ENCODE measurements at regions not wholly inside any gene's neighbourhood (a gene's known extent, or its start where the extent isn't known, plus 50 kb on each side); places are given as distances from the start of the nearest gene placed in this dataset.

- DNase-seq (ENCODE audit: low read depth in 2 of 2): no peak
- TF ChIP-seq CTCF (IDR thresholded peaks at IDR 0.05; ENCODE audit: low read depth, low read length): no peak
- H3K4me3 ChIP-seq (replicated peaks in 1 of 2; ENCODE audit: low read depth in 2 of 2, low read length in 2 of 2): no peak overlapping the region
Measured at GRCh38 chr9:85404911-85405565, 336.7 kb downstream of the AGTPBP1 start.

GRCh38 chr9:85402551-85402950 lies 339.2 kb downstream of the AGTPBP1 start:
- TF ChIP-seq CTCF (IDR thresholded peaks at IDR 0.05; ENCODE audit: low read depth, low read length): no peak
- H3K4me3 ChIP-seq (replicated peaks in 1 of 2; ENCODE audit: low read depth in 2 of 2, low read length in 2 of 2): no peak overlapping the region
- DNase-seq (ENCODE audit: low read depth in 2 of 2): no peak

DNA sequence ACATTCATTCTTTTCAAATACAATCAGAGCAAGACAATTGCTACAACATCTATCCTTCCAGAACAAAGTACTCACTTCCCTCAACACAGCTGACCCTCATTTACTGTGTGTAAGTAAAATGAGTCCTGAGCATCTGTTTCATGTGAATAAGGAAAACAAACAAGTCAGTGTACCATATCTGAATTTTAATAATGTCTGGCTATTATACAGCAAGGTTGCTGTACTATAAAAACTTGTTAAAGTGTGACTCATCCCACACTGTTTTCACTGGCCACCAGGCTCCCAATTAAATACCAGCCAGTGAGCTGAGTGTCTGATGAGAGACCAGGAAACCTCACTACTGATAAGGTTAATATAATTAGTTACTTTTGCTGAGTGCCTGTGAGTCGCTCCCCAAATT lies 339.8 kb downstream of the AGTPBP1 start:
- TF ChIP-seq CTCF (IDR thresholded peaks at IDR 0.05; ENCODE audit: low read depth, low read length): no peak
- no peak for DNase-seq (ENCODE audit: low read depth in 2 of 2)
- H3K4me3 ChIP-seq (replicated peaks in 1 of 2; ENCODE audit: low read depth in 2 of 2, low read length in 2 of 2): no peak overlapping the region

- no peak for TF ChIP-seq CTCF (IDR thresholded peaks at IDR 0.05; ENCODE audit: low read depth, low read length)
- no peak for DNase-seq (ENCODE audit: low read depth in 2 of 2)
- H3K4me3 ChIP-seq (replicated peaks in 1 of 2; ENCODE audit: low read depth in 2 of 2, low read length in 2 of 2): no peak overlapping the region
Measured at GRCh38 chr9:85397005-85397404, 344.7 kb downstream of the AGTPBP1 start.

DNA sequence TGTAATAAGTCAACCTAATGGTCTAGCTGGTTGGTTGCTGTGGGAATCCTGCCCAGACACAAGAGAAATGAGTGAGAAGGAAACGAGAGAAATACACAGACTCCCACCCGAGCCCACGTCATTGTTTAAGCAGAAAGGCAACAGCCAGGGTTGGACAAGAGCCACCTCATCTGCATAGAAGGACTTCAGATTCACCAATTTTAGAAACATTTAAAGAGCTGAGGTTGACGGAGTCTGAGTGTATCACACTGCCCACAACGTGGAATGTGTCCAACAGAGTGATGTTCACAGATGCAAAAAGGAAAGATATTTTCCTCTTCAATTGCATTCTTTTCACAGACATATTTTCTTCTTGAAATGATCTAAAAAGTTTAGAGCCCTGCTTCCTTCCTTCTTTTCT lies 349.5 kb downstream of the AGTPBP1 start:
- DNase-seq (ENCODE audit: low read depth in 2 of 2): no peak
- H3K4me3 ChIP-seq (replicated peaks in 1 of 2; ENCODE audit: low read depth in 2 of 2, low read length in 2 of 2): no peak overlapping the region
- no peak for TF ChIP-seq CTCF (IDR thresholded peaks at IDR 0.05; ENCODE audit: low read depth, low read length)

DNA sequence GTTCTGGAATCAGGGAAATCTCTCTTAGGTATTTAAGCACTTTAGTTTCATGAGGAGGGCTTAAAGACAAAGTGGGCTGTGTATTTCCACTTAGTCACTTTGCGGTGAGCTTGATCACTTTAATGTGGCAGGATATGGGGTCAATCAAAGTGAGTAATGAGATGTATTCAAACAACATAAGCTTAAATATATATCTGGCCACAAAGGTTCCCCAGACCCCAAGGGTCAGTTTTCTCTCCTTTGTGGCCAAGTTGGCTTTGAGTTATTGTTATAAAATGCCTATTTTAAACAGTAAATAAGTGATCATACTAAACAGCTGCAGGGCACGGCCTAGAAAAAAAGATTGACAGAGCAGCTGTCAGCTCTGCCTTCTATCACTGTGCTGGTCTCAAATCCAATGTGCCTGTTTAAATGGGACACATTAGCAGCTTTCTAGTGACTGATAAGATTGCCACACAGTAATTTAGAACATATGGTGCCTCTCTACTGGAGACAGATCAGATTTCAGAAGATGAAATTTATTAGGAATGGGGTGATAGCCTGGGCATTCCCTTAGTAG lies 363.9 kb downstream of the AGTPBP1 start:
- no peak overlapping the region for H3K4me3 ChIP-seq (replicated peaks in 1 of 2; ENCODE audit: low read depth in 2 of 2, low read length in 2 of 2)
- TF ChIP-seq CTCF (IDR thresholded peaks at IDR 0.05; ENCODE audit: low read depth, low read length): no peak
- DNase-seq (ENCODE audit: low read depth in 2 of 2): no peak

DNA sequence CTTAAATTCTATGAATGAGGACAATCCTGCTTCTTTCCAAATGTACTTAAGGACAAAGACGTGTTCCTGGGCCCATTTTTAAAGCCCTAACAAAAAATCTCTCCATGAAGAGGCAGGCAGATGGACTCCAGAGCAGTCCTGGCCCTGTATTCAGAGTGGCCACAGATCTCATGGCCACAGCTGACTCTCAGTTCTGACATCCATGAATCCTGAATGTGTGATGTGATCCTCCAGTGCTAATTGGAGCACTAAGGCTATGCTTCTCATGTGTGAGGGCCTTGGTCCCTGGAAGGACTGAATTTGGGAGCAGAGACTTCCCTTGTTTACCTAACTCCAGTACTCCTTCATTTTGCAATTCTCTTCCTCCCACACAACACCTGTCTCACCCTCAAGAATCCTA lies 373.0 kb downstream of the AGTPBP1 start:
- H3K4me3 ChIP-seq (replicated peaks in 1 of 2; ENCODE audit: low read depth in 2 of 2, low read length in 2 of 2): no peak overlapping the region
- no peak for TF ChIP-seq CTCF (IDR thresholded peaks at IDR 0.05; ENCODE audit: low read depth, low read length)
- DNase-seq (ENCODE audit: low read depth in 2 of 2): no peak

All from cardiac fibroblast (primary cell).